CD14-positive monocyte (primary cell): ENCODE measurements at regions not wholly inside any gene's neighbourhood (a gene's known extent, or its start where the extent isn't known, plus 50 kb on each side); places are given as distances from the start of the nearest gene placed in this dataset.

Experiments
- DNase-seq, 3 donors: peaks; one replicate each; pipeline ENCODE4 v3.0.0-alpha.2; 2011 to 2022
- H2AFZ ChIP-seq: 2 replicates; pipeline ENCODE4 v1.6.0; 2012; ENCODE audit warnings: mild to moderate bottlenecking, low read depth, low read length, inconsistent platforms; ENCODE audit not compliant: insufficient read depth, poor library complexity, severe bottlenecking
- H3K27ac ChIP-seq, 2 donors: 1 replicate in 1 of 2; 2 replicates in 1 of 2; pipeline ENCODE4 v1.5.1; 2012 to 2013; ENCODE audit warnings: low read length in 2 of 2, control low read depth in 1 of 2, inconsistent platforms in 1 of 2, low read depth in 1 of 2, mild to moderate bottlenecking in 1 of 2
- H3K27me3 ChIP-seq, 2 donors: one replicate each; pipeline versions ENCODE4 v1.6.0 to v1.6.1; 2011 to 2013; ENCODE audit warnings: low read length in 2 of 2; ENCODE audit not compliant: control insufficient read depth in 2 of 2, insufficient read depth in 2 of 2
- H3K36me3 ChIP-seq, 2 donors: replicated peaks in 1 of 2; 1 replicate in 1 of 2; 2 replicates in 1 of 2; pipeline versions ENCODE4 v1.5.1 to v1.6.1; 2012 to 2013; ENCODE audit warnings: low read length in 2 of 2, control low read depth in 1 of 2, inconsistent platforms in 1 of 2, mild to moderate bottlenecking in 1 of 2; ENCODE audit not compliant: insufficient read depth in 2 of 2, control insufficient read depth in 1 of 2
- H3K4me1 ChIP-seq, 2 donors: 1 replicate in 1 of 2; 2 replicates in 1 of 2; pipeline versions ENCODE4 v1.5.1 to v1.6.1; 2012 to 2013; ENCODE audit warnings: low read length in 2 of 2, control low read depth in 1 of 2, inconsistent platforms in 1 of 2, mild to moderate bottlenecking in 1 of 2, moderate library complexity in 1 of 2; ENCODE audit not compliant: insufficient read depth in 2 of 2, control insufficient read depth in 1 of 2
- H3K4me2 ChIP-seq: replicated peaks from 2 replicates; pipeline ENCODE3; 2012; ENCODE audit warnings: low read length, moderate library complexity, mild to moderate bottlenecking; ENCODE audit not compliant: poor library complexity, severe bottlenecking; ENCODE audit errors: extremely low read depth
- H3K4me3 ChIP-seq, 3 experiments: fragments of 200-600 bp in 1 of 3; sonication (generic) in 1 of 3; replicated peaks in 1 of 3; 1 replicate in 2 of 3; 2 replicates in 1 of 3; pipeline ENCODE4 v1.5.1; 2011 to 2013; ENCODE audit warnings: low read length in 3 of 3, mild to moderate bottlenecking in 3 of 3, control low read depth in 2 of 3, low read depth in 2 of 3, inconsistent platforms in 1 of 3, moderate library complexity in 1 of 3
- H3K79me2 ChIP-seq: 2 replicates; pipeline ENCODE4 v1.6.0; 2012; ENCODE audit warnings: mild to moderate bottlenecking, control low read depth, inconsistent platforms, low read length, moderate library complexity; ENCODE audit not compliant: insufficient read depth
- H3K9ac ChIP-seq: 2 replicates; pipeline ENCODE4 v1.6.0; 2017; ENCODE audit warnings: low read length, mild to moderate bottlenecking; ENCODE audit not compliant: insufficient read depth, poor library complexity, severe bottlenecking
- H3K9me3 ChIP-seq, 2 donors: replicated peaks in 1 of 2; 1 replicate in 1 of 2; 2 replicates in 1 of 2; pipeline versions ENCODE4 v1.5.1 to v1.6.1; 2012 to 2013; ENCODE audit warnings: low read length in 2 of 2, control low read depth in 1 of 2; ENCODE audit not compliant: control insufficient read depth in 1 of 2, insufficient read depth in 1 of 2
- H4K20me1 ChIP-seq: 2 replicates; pipeline ENCODE4 v1.6.0; 2012; ENCODE audit warnings: mild to moderate bottlenecking, low read length, control low read depth, moderate library complexity; ENCODE audit not compliant: insufficient read depth
- H3K27ac Mint-ChIP-seq, 7 donors: one replicate each; pipeline ENCODE4 v1.8.0; 2020; ENCODE audit warnings: mild to moderate bottlenecking in 7 of 7, mixed read lengths in 7 of 7, moderate library complexity in 6 of 7, inconsistent platforms in 2 of 7
- H3K27me3 Mint-ChIP-seq, 3 donors: one replicate each; pipeline ENCODE4 v1.8.0; 2021 to 2022; ENCODE audit warnings: low read depth in 3 of 3, mild to moderate bottlenecking in 3 of 3, mixed read lengths in 3 of 3, moderate library complexity in 3 of 3, inconsistent platforms in 1 of 3
- H3K36me3 Mint-ChIP-seq, 2 donors: one replicate each; pipeline ENCODE4 v1.8.0; 2020; ENCODE audit warnings: mixed read lengths in 2 of 2, inconsistent platforms in 1 of 2, mild to moderate bottlenecking in 1 of 2
- H3K4me1 Mint-ChIP-seq: one replicate; pipeline ENCODE4 v1.8.0; 2020; ENCODE audit warnings: mild to moderate bottlenecking, mixed read lengths
- H3K4me3 Mint-ChIP-seq, 2 donors: one replicate each; pipeline ENCODE4 v1.8.0; 2020; ENCODE audit warnings: mild to moderate bottlenecking in 2 of 2, mixed read lengths in 2 of 2, moderate library complexity in 1 of 2
- H3K9me3 Mint-ChIP-seq, 7 donors: one replicate each; pipeline ENCODE4 v1.8.0; 2020 to 2022; ENCODE audit warnings: mixed read lengths in 7 of 7, mild to moderate bottlenecking in 6 of 7, moderate library complexity in 6 of 7, inconsistent platforms in 2 of 7
- WGBS: methylation state at CpG from one replicate; pipeline ENCODE4 v1.1.5; 2013; ENCODE audit warnings: missing lambda C conversion rate; ENCODE audit not compliant: insufficient coverage; 5-methylcytosine and 5-hydroxymethylcytosine counted together
- intact Hi-C, 2 donors: fragments of 100-400 bp; cut with micrococcal nuclease; formaldehyde crosslinking; loops; one replicate each; pipeline versions ENCODE4 v1.15.0 to v1.15.1; 2023
- TF ChIP-seq, protein P1 (sequence below): fragments of 200-600 bp; IDR thresholded peaks from one replicate; pipeline ENCODE4 v1.8.0; 2022; ENCODE audit warnings: antibody characterized with exemption, mild to moderate bottlenecking

- intact Hi-C loops: loop anchor here (10.0 kb wide), 2 partner anchors 80 to 260 kb away; no protein-coding TSS in a partner anchor
- Mint-ChIP-seq H3K4me3 (no peak overlapping the region), H3K9me3 (peaks cover 0 to 5% (median 0%) of the 10 kb centered on the region in 7 donors), H3K36me3 (peaks cover 0 to 2% of the 10 kb centered on the region in 2 donors), H3K27ac (peak overlapping the region in 6 of 7 donors; percentile 36 to 93 (median 86)), H3K4me1 (peaks cover 56% of the 10 kb centered on the region), H3K27me3 (peaks cover 0 to 7% (median 0%) of the 10 kb centered on the region in 3 donors)
- H3K4me3 ChIP-seq: no peak overlapping the region
- H2AFZ ChIP-seq: no peak overlapping the region
- 96% methylated on average over 3 of the region's 8 CpGs for WGBS
- H3K79me2 ChIP-seq: no peaks in the 10 kb centered on the region
- no peak for DNase-seq
- H3K36me3 ChIP-seq: no peaks in the 10 kb centered on the region
- TF ChIP-seq, protein P1, sequence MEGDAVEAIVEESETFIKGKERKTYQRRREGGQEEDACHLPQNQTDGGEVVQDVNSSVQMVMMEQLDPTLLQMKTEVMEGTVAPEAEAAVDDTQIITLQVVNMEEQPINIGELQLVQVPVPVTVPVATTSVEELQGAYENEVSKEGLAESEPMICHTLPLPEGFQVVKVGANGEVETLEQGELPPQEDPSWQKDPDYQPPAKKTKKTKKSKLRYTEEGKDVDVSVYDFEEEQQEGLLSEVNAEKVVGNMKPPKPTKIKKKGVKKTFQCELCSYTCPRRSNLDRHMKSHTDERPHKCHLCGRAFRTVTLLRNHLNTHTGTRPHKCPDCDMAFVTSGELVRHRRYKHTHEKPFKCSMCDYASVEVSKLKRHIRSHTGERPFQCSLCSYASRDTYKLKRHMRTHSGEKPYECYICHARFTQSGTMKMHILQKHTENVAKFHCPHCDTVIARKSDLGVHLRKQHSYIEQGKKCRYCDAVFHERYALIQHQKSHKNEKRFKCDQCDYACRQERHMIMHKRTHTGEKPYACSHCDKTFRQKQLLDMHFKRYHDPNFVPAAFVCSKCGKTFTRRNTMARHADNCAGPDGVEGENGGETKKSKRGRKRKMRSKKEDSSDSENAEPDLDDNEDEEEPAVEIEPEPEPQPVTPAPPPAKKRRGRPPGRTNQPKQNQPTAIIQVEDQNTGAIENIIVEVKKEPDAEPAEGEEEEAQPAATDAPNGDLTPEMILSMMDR: no peak
- no peaks in the 10 kb centered on the region for H4K20me1 ChIP-seq
- peak overlapping the region in 1 of 2 donors; percentile 18 for H3K27ac ChIP-seq
- H3K9me3 ChIP-seq: no peaks in the 10 kb centered on the region
- peaks cover 53 to 54% of the 10 kb centered on the region in 2 donors for H3K4me1 ChIP-seq
- H3K4me2 ChIP-seq: no peak overlapping the region
- no peaks in the 10 kb centered on the region for H3K27me3 ChIP-seq
- no peak overlapping the region for H3K9ac ChIP-seq
These were observed 235.6 kb downstream of the BCAS1 start for GRCh38 chr20:53834749-53835148.

DNA sequence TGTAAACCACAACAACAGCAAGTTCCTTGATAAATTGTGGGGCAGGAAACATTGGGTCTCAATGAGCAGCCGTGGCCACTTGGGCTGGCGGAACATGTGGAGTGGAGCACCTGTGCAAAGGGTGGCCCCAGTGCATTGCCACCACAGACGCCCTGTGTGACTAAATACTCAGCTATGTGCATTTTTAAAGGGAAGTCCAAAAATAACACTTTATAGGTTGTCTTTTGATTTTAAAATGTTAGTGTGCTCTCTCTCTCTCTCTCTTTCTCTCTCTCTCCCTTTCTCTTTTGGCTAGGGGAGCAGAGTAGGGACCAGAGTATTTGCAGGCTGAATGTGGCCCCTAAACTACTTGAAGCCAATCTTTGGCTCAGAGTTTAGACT is 236.3 kb downstream of the BCAS1 start:
- TF ChIP-seq, protein P1: no peak
- no peak overlapping the region for H2AFZ ChIP-seq
- no peaks in the 10 kb centered on the region for H3K27me3 ChIP-seq
- peak overlapping the region; percentile 33 to 49 for H3K27ac ChIP-seq
- peaks cover 0 to 7% (median 0%) of the 10 kb centered on the region in 3 donors for H3K27me3 Mint-ChIP-seq
- peak overlapping the region in 6 of 7 donors; percentile 63 to 83 (median 68) for H3K27ac Mint-ChIP-seq
- H3K4me3 Mint-ChIP-seq: peak overlapping the region in 1 of 2 donors; percentile 48
- H3K4me2 ChIP-seq: peak overlapping the region; percentile 55
- no peak overlapping the region for H3K9ac ChIP-seq
- H3K36me3 Mint-ChIP-seq: peaks cover 0 to 2% of the 10 kb centered on the region in 2 donors
- H3K9me3 ChIP-seq: no peaks in the 10 kb centered on the region
- peaks cover 56% of the 10 kb centered on the region for H3K4me1 Mint-ChIP-seq
- peaks cover 54% of the 10 kb centered on the region in 2 donors for H3K4me1 ChIP-seq
- 25% methylated on average over 2 of the region's 3 CpGs for WGBS
- intact Hi-C loops: loop anchor here (10.0 kb wide), 2 partner anchors 81 to 259 kb away; no protein-coding TSS in a partner anchor
- H3K36me3 ChIP-seq: no peaks in the 10 kb centered on the region
- H3K4me3 ChIP-seq: no peak overlapping the region
- H3K79me2 ChIP-seq: no peaks in the 10 kb centered on the region
- H4K20me1 ChIP-seq: no peaks in the 10 kb centered on the region
- peaks cover 0 to 2% (median 0%) of the 10 kb centered on the region in 7 donors for H3K9me3 Mint-ChIP-seq
- peak in 2 of 3 donors; percentile 23 to 27 for DNase-seq
